ENCODE measurements at regions not wholly inside any gene's neighbourhood (a gene's known extent, or its start where the extent isn't known, plus 50 kb on each side); places are given as distances from the start of the nearest gene placed in this dataset.

- POLR2A ChIA-PET, result no interaction called here
- CTCF ChIA-PET, result interaction anchor here (1.2 kb wide), 1 partner anchor 528 kb away, joined by 4 read pairs; no protein-coding TSS in a partner anchor
- TF ChIP-seq CTCF (IDR thresholded peaks at IDR 0.05; ENCODE audit: low read depth, low read length), result no peak
- no peak for DNase-seq (ENCODE audit: low read depth, low spot score)
- no peaks in the 10 kb centered on the region for H3K9me3 ChIP-seq (ENCODE audit: control insufficient read depth, insufficient read depth, low read length)
- H3K27me3 ChIP-seq (ENCODE audit: control insufficient read depth, insufficient read depth, low read length), result no peaks in the 10 kb centered on the region
- H3K4me3 ChIP-seq (ENCODE audit: low read depth, low read length), result no peak overlapping the region
- H3K27ac ChIP-seq (ENCODE audit: low read depth, low read length), result no peak overlapping the region
These were observed 285.2 kb upstream of the MME start for GRCh38 chr3:154794814-154795445.

- H3K27me3 ChIP-seq (ENCODE audit: control insufficient read depth, insufficient read depth, low read length), result no peaks in the 10 kb centered on the region
- H3K4me3 ChIP-seq (ENCODE audit: low read depth, low read length), result no peak overlapping the region
- ChIA-PET POLR2A (no interaction called here), CTCF (no interaction called here)
- H3K27ac ChIP-seq (ENCODE audit: low read depth, low read length), result no peak overlapping the region
- DNase-seq (ENCODE audit: low read depth, low spot score), result no peak
- H3K9me3 ChIP-seq (ENCODE audit: control insufficient read depth, insufficient read depth, low read length), result no peaks in the 10 kb centered on the region
- TF ChIP-seq CTCF (IDR thresholded peaks at IDR 0.05; ENCODE audit: low read depth, low read length), result no peak
These were observed 285.7 kb upstream of the MME start for GRCh38 chr3:154794391-154794790.

- ChIA-PET CTCF (no interaction called here), POLR2A (no interaction called here)
- DNase-seq (ENCODE audit: low read depth, low spot score), result no peak
- H3K9me3 ChIP-seq (ENCODE audit: control insufficient read depth, insufficient read depth, low read length), result no peaks in the 10 kb centered on the region
- no peaks in the 10 kb centered on the region for H3K27me3 ChIP-seq (ENCODE audit: control insufficient read depth, insufficient read depth, low read length)
- TF ChIP-seq CTCF (IDR thresholded peaks at IDR 0.05; ENCODE audit: low read depth, low read length), result no peak
- H3K4me3 ChIP-seq (ENCODE audit: low read depth, low read length), result no peak overlapping the region
- H3K27ac ChIP-seq (ENCODE audit: low read depth, low read length), result no peak overlapping the region
These were observed 287.3 kb upstream of the MME start for GRCh38 chr3:154792828-154793227.

- no peak for TF ChIP-seq CTCF (IDR thresholded peaks at IDR 0.05; ENCODE audit: low read depth, low read length)
- ChIA-PET CTCF (no interaction called here), POLR2A (no interaction called here)
- no peak overlapping the region for H3K27ac ChIP-seq (ENCODE audit: low read depth, low read length)
- H3K9me3 ChIP-seq (ENCODE audit: control insufficient read depth, insufficient read depth, low read length), result no peaks in the 10 kb centered on the region
- no peak for DNase-seq (ENCODE audit: low read depth, low spot score)
- H3K4me3 ChIP-seq (ENCODE audit: low read depth, low read length), result no peak overlapping the region
- H3K27me3 ChIP-seq (ENCODE audit: control insufficient read depth, insufficient read depth, low read length), result no peaks in the 10 kb centered on the region
These were observed 288.5 kb upstream of the MME start for GRCh38 chr3:154791611-154792010.

GRCh38 chr3:154786724-154787123 lies 293.4 kb upstream of the MME start:
- H3K27me3 ChIP-seq (ENCODE audit: control insufficient read depth, insufficient read depth, low read length), result no peaks in the 10 kb centered on the region
- H3K4me3 ChIP-seq (ENCODE audit: low read depth, low read length), result no peak overlapping the region
- no peaks in the 10 kb centered on the region for H3K9me3 ChIP-seq (ENCODE audit: control insufficient read depth, insufficient read depth, low read length)
- POLR2A ChIA-PET, result interaction anchor here (1.6 kb wide), 1 partner anchor 293 kb away, joined by 3 read pairs; no protein-coding TSS in a partner anchor
- no peak overlapping the region for H3K27ac ChIP-seq (ENCODE audit: low read depth, low read length)
- TF ChIP-seq CTCF (IDR thresholded peaks at IDR 0.05; ENCODE audit: low read depth, low read length), result no peak
- DNase-seq (ENCODE audit: low read depth, low spot score), result no peak
- CTCF ChIA-PET, result interaction anchor here (1.4 kb wide), 1 partner anchor 1019 kb away, joined by 3 read pairs; the partner anchor contains the start of gene C3orf33
